Heart left ventricle (tissue), 13 donors: ENCODE measurements at regions not wholly inside any gene's neighbourhood (a gene's known extent, or its start where the extent isn't known, plus 50 kb on each side); places are given as distances from the start of the nearest gene placed in this dataset.

Experiments
- POLR2A ChIP-seq, 2 donors: fragments of 450-650 bp; IDR thresholded peaks; one replicate each; pipeline ENCODE4 v1.6.1; 2017; ENCODE audit warnings: antibody characterized with exemption in 2 of 2, mild to moderate bottlenecking in 2 of 2, moderate library complexity in 2 of 2
- TF ChIP-seq, protein P1 (sequence below), 12 donors: fragments of 200-600 bp; sonication (generic) in 4 of 12; IDR thresholded peaks; one replicate each; pipeline versions ENCODE4 v1.5.0 to v1.8.0; 2018 to 2022; ENCODE audit warnings: antibody characterized with exemption in 12 of 12, mild to moderate bottlenecking in 5 of 12
- donor health status: ischemic (EF 13 %, LVEDD 7.1; RV severe dilation, severe dysfunction).
- donor health status: DM: no; HTN: yes; CAD: no.
- donor health status: DM: no; HTN: no; CAD: no.
- donor health status: ischemic (EF 25% LVEDD 6.9; RV normal size, moderate dysfunction).
- donor health status: ischemic (EF 25% LVEDD 5.7; RV mildly dilated, moderate dysfunction).
- donor health status: ischemic (EF 35%, LVEDD 5.7; RV mildly dilated, moderate dysfunction).
- donor health status: nonischemic (EF 11% LVEDD 7.7; RV severe dilation, severe dysfunction).
- donor health status: DM: yes; HTN: yes; CAD: no.
- donor health status: PGD.
- donor health status: ischemic (EF 29% LVEDD 5.4; RV normal size, mild dysfunction).
- donor health status: nonischemic (EF 23%, LVEDD 6.1; RV moderate dilation, normal function).

DNA sequence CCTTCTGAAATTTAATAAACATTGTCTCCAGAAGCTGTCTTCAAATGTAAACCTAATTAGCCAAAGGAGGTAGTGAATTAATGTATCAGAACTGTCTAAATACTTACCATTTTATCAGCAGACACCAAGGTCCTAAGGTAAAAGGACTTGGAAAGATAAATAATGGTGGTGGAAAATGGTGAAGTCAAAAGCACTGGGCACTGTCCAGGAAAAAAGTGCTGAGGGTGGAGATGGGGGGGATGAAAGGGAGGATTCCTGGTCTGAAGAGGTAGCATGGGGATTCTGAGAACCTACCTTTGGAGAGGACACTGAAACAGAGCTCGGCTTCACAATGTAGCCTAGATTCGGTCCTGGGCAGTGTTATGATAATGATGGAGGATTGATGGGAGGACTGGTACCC, 149.0 kb upstream of the DPH6 start:
- TF ChIP-seq, protein P1, sequence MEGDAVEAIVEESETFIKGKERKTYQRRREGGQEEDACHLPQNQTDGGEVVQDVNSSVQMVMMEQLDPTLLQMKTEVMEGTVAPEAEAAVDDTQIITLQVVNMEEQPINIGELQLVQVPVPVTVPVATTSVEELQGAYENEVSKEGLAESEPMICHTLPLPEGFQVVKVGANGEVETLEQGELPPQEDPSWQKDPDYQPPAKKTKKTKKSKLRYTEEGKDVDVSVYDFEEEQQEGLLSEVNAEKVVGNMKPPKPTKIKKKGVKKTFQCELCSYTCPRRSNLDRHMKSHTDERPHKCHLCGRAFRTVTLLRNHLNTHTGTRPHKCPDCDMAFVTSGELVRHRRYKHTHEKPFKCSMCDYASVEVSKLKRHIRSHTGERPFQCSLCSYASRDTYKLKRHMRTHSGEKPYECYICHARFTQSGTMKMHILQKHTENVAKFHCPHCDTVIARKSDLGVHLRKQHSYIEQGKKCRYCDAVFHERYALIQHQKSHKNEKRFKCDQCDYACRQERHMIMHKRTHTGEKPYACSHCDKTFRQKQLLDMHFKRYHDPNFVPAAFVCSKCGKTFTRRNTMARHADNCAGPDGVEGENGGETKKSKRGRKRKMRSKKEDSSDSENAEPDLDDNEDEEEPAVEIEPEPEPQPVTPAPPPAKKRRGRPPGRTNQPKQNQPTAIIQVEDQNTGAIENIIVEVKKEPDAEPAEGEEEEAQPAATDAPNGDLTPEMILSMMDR (IDR thresholded peaks at IDR 0.05) = no peak
- no peak for TF ChIP-seq POLR2A (IDR thresholded peaks at IDR 0.05)
